Suppressor macrophage (primary cell): ENCODE measurements at regions not wholly inside any gene's neighbourhood (a gene's known extent, or its start where the extent isn't known, plus 50 kb on each side); places are given as distances from the start of the nearest gene placed in this dataset.
"Not testable (repeated sequence)": the region's sequence is repeated elsewhere in the genome, so short reads cannot be mapped to it uniquely, and the experiment has no call there.

Experiments
- DNase-seq, 4 experiments: peaks; one replicate each; pipeline ENCODE4 v3.0.0-alpha.2; 2020 to 2022

- DNase-seq, result not testable (repeated sequence)
Observed at GRCh38 chrY:3391508-3391907, 187.4 kb upstream of the TGIF2LY start.

DNA sequence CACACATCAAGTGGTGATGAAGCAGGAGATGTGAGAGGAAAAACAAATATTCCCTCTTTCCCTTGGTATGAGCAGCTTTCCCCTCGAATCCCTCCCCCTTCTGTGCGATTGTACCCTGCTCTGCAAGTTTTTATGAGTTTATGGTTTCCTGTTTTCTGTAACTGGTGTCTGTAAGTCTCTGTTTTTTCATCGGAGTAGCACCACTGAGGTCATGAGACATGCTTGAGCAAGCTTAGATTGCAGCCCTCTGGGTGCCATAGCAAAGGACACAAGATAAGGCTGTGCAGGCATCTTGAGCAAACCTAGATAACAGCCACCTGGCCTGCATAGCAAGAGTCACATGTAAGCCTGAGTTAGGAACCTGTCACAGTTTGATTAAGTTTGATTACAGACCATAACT, 174.6 kb upstream of the TGIF2LY start:
- DNase-seq, result not testable (repeated sequence)

DNA sequence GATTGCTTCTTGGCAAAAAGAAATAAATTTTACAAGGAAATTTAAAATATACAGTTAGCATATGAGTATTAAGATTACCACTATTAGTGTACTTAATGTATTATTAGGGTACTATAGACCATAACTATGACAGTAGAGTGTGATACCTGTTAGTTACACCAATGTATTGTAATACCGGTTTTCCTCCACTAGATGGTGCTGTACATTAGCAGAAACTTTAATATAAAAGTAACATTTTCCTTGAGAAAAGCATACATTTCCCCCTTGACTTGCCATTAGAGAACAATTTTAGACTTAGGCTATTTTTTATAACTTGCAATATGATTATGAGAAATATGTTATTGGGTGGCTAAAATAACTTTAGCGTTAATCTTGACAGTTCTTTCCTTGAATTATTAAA, 173.3 kb upstream of the TGIF2LY start:
- DNase-seq, result peak in 3 of 4 experiments; percentile 16 to 57 (median 34)

DNA sequence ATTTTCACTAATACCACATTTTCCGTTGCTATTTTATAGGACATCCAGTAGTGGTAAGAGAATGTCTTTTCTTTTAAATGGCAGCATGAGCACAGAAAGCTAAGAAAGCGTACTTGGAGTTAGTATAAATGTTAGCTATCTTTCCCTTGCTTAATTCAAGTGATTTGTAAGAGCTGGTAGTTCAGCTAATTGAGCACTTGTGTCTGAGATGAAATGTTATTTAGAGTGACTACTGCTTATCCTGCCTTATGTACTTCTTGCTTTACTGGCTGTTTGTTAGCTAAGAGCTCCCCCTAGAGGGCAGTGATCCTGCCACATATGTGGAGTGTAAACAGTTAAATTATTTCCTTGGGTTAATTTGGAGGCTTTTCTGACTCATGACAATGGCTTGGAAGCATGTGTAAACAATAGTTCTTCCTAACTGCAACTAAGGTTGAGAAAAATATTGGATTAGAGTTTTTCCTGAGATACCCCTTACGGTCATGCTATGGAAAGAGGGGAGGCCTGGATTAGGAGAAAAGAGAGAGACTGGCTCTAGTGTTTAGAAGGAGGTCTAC, 171.9 kb upstream of the TGIF2LY start:
- not testable (repeated sequence) for DNase-seq

DNA sequence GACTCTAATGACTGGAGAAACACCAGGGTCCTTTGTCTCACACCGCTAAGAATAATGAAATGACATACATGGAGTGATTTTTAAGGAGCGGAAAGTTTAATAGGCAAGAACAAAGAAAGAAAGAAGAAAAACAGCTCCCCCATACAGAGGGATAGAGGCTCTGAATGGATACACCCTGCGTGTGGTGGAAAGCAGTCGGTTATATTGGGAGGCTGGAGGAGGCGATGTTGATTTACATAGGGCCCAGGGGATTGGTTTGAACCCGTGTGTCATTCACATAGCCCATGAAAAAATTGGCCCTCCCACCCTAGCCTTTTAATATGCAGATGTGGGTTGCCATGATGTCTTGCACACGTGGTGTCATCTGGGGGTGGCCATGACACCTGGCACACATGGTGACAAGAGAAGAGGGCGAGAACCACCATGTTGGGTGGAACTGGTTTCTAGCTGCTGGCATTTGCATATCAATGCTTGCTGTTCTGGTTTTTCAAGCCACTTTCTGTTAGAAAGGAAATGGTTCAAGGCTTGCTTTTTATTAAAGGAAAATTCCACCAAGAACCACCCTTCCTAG, 168.5 kb upstream of the TGIF2LY start:
- not testable (repeated sequence) for DNase-seq
